ENCODE measurements at regions not wholly inside any gene's neighbourhood (a gene's known extent, or its start where the extent isn't known, plus 50 kb on each side); places are given as distances from the start of the nearest gene placed in this dataset.
A peak's percentile ranks its signal among the peaks of the same experiment; 100 is the strongest.

DNA sequence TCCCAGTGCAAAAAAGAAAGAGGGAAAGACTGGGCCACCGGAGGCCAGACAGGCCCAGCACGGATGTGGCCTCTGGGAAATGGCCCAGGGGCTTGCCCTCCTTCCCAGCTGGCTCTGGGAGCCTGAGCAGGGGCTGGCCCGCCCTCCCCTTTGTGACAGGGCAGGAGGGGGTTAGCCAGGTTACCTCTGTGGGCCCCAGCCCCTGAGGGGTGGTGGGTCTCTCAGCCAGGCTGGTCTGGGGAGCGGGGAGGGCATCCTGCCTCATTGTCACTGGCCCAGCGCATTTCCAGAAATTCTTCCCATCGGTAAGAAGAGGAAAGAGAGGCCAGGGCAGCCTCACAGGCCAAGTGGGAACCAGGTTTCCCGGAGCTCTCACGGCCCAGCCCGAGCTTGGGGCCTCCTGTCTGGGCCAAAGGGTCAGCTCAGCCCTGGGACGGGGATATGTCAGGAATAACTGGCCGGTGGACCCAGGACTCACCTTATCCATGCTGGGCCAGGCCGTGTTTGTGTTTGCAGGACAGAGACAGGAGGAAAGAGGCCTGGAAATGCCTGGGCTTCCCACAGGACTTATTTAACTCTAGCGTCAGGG lies 182.2 kb downstream of the ZFP36L2 start:
- Histone ChIP-seq H3K4me3 (ENCODE audit: low read length, poor library complexity, severe bottlenecking) (no peak overlapping the region), H3K9me2 (replicated peaks; ENCODE audit: low read depth, low read length) (no peaks in the 10 kb centered on the region), H3K36me3 (ENCODE audit: insufficient read depth, low read length) (no peaks in the 10 kb centered on the region), H3K9ac (ENCODE audit: low read depth, low read length, poor library complexity, severe bottlenecking) (no peak overlapping the region), H2AFZ (ENCODE audit: low read length) (no peak overlapping the region), H3K4me2 (ENCODE audit: low read depth, low read length, poor library complexity, severe bottlenecking) (no peak overlapping the region), H4K20me1 (ENCODE audit: insufficient read depth, low read length, poor library complexity, severe bottlenecking) (no peaks in the 10 kb centered on the region), H3F3A (ENCODE audit: low read depth) (no peaks in the 10 kb centered on the region), H3K79me2 (ENCODE audit: insufficient read depth, low read length) (no peaks in the 10 kb centered on the region), H3K4me1 (ENCODE audit: insufficient read depth, low read length, poor library complexity, severe bottlenecking) (peaks cover 23% of the 10 kb centered on the region), H3K27me3 (ENCODE audit: insufficient read depth, low read length, poor library complexity, severe bottlenecking) (no peaks in the 10 kb centered on the region), H3K9me3 (ENCODE audit: insufficient read depth, low read depth, low read length) (no peaks in the 10 kb centered on the region)
- TF ChIP-seq, protein P1, sequence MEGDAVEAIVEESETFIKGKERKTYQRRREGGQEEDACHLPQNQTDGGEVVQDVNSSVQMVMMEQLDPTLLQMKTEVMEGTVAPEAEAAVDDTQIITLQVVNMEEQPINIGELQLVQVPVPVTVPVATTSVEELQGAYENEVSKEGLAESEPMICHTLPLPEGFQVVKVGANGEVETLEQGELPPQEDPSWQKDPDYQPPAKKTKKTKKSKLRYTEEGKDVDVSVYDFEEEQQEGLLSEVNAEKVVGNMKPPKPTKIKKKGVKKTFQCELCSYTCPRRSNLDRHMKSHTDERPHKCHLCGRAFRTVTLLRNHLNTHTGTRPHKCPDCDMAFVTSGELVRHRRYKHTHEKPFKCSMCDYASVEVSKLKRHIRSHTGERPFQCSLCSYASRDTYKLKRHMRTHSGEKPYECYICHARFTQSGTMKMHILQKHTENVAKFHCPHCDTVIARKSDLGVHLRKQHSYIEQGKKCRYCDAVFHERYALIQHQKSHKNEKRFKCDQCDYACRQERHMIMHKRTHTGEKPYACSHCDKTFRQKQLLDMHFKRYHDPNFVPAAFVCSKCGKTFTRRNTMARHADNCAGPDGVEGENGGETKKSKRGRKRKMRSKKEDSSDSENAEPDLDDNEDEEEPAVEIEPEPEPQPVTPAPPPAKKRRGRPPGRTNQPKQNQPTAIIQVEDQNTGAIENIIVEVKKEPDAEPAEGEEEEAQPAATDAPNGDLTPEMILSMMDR (conservative IDR thresholded peaks at IDR 0.05; ENCODE audit: low read length) = no peak
- no peak for TF ChIP-seq EZH2phosphoT487 (IDR thresholded peaks at IDR 0.05; ENCODE audit: borderline replicate concordance)

DNA sequence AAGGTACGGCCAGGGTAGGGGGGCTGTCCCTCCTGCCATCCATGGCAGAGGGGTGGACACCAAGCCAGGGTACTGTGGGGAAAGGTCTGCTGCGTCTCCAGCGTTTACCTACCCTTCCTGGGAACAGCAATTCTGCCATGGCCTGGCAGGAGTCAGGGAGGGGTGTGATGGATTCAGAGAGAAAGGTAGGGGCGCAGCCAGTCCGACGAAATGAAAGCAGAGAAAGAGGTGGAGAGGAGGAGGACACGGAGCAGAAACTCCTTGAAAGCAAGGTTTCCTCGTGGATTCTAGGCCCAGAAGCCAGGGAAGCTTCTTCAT lies 182.9 kb downstream of the ZFP36L2 start:
- no peaks in the 10 kb centered on the region for H3K9me2 ChIP-seq (replicated peaks; ENCODE audit: low read depth, low read length)
- H3K79me2 ChIP-seq (ENCODE audit: insufficient read depth, low read length) = no peaks in the 10 kb centered on the region
- no peak overlapping the region for H3K4me2 ChIP-seq (ENCODE audit: low read depth, low read length, poor library complexity, severe bottlenecking)
- H3K4me3 ChIP-seq (ENCODE audit: low read length, poor library complexity, severe bottlenecking) = no peak overlapping the region
- H4K20me1 ChIP-seq (ENCODE audit: insufficient read depth, low read length, poor library complexity, severe bottlenecking) = no peaks in the 10 kb centered on the region
- H3K4me1 ChIP-seq (ENCODE audit: insufficient read depth, low read length, poor library complexity, severe bottlenecking) = peaks cover 23% of the 10 kb centered on the region
- no peak for TF ChIP-seq EZH2phosphoT487 (IDR thresholded peaks at IDR 0.05; ENCODE audit: borderline replicate concordance)
- TF ChIP-seq, protein P1 (conservative IDR thresholded peaks at IDR 0.05; ENCODE audit: low read length) = no peak
- H3K9me3 ChIP-seq (ENCODE audit: insufficient read depth, low read depth, low read length) = no peaks in the 10 kb centered on the region
- H3K36me3 ChIP-seq (ENCODE audit: insufficient read depth, low read length) = no peaks in the 10 kb centered on the region
- no peak overlapping the region for H2AFZ ChIP-seq (ENCODE audit: low read length)
- H3F3A ChIP-seq (ENCODE audit: low read depth) = no peaks in the 10 kb centered on the region
- no peak overlapping the region for H3K9ac ChIP-seq (ENCODE audit: low read depth, low read length, poor library complexity, severe bottlenecking)
- no peaks in the 10 kb centered on the region for H3K27me3 ChIP-seq (ENCODE audit: insufficient read depth, low read length, poor library complexity, severe bottlenecking)

DNA sequence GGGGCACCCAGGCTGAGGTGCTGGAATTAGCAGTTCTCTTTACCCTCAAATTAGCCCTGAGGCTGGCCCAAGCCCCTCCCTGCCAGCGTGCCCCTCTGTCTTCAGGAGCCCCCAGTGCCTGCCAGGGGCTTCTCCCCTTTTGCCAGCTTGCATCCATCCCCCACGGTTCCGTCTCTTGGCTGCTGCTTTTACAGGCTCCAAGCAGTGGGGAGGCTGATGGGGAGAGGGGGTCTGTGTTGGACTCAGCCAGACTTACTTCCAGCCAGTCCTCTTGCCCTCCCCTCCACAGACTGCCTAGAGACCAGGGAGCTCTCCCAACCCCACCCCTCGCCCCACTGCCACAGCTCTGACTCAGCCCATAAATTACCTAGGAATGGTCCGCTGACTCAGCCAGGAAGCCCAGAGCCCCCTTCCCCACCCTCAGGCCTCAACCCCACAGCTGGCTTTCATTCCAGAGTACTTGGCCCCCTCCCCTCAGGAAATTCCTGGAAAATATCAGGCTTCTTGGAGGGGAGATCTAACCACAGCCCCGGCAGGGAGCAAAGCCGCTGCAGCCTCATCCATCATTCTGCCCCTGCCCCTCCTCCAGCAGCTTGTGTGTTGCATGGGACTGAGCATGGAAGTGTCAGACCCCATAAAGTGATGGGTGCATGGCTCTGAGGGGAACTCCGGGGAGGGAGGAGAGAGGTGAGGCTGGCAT lies 184.6 kb downstream of the ZFP36L2 start:
- Histone ChIP-seq H3K27me3 (ENCODE audit: insufficient read depth, low read length, poor library complexity, severe bottlenecking) (no peaks in the 10 kb centered on the region), H2AFZ (ENCODE audit: low read length) (no peak overlapping the region), H3K4me2 (ENCODE audit: low read depth, low read length, poor library complexity, severe bottlenecking) (no peak overlapping the region), H3K4me1 (ENCODE audit: insufficient read depth, low read length, poor library complexity, severe bottlenecking) (peaks cover 18% of the 10 kb centered on the region), H3K9me3 (ENCODE audit: insufficient read depth, low read depth, low read length) (no peaks in the 10 kb centered on the region), H3K9ac (ENCODE audit: low read depth, low read length, poor library complexity, severe bottlenecking) (peak overlapping the region; percentile 6), H3F3A (ENCODE audit: low read depth) (no peaks in the 10 kb centered on the region), H3K4me3 (ENCODE audit: low read length, poor library complexity, severe bottlenecking) (no peak overlapping the region), H3K79me2 (ENCODE audit: insufficient read depth, low read length) (no peaks in the 10 kb centered on the region), H4K20me1 (ENCODE audit: insufficient read depth, low read length, poor library complexity, severe bottlenecking) (no peaks in the 10 kb centered on the region), H3K9me2 (replicated peaks; ENCODE audit: low read depth, low read length) (no peaks in the 10 kb centered on the region), H3K36me3 (ENCODE audit: insufficient read depth, low read length) (no peaks in the 10 kb centered on the region)
- TF ChIP-seq, protein P1 (conservative IDR thresholded peaks at IDR 0.05; ENCODE audit: low read length) = no peak
- TF ChIP-seq EZH2phosphoT487 (IDR thresholded peaks at IDR 0.05; ENCODE audit: borderline replicate concordance) = no peak

Data from Loucy (cell line).